ENCODE measurements at regions not wholly inside any gene's neighbourhood (a gene's known extent, or its start where the extent isn't known, plus 50 kb on each side); places are given as distances from the start of the nearest gene placed in this dataset.

DNA sequence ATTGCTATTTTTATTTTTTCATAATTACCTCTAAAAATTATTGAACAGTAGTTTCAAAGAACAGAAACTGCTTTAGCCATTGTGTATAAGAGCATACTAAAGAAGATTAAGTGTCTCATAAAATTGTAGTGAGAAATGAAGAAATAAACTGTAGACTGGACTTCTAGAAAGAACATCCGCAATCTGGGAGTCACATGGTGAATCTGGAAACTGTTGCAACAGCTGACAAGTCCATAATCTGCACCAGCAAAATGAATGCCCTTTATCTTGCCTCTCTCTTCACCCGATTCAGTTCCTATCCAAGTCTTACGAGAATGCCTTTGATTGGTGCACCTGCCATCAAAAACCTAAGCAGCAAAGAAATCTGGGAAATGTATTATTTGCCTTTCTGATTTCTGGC lies 312.9 kb downstream of the NAF1 start:
- TF ChIP-seq EZH2 (IDR thresholded peaks at IDR 0.05): no peak
- TF ChIP-seq POLR2AphosphoS5 (IDR thresholded peaks at IDR 0.05; ENCODE audit: borderline replicate concordance, low read depth, low read length): no peak

All from SK-N-MC (cell line).